SK-N-SH (cell line): ENCODE measurements at regions not wholly inside any gene's neighbourhood (a gene's known extent, or its start where the extent isn't known, plus 50 kb on each side); places are given as distances from the start of the nearest gene placed in this dataset.

Source experiments
- FOSL2 ChIP-seq: IDR thresholded peaks from 2 replicates; pipeline ENCODE4 v1.4.0; 2012; ENCODE audit warnings: low read depth, mild to moderate bottlenecking, moderate library complexity, borderline replicate concordance
- FOXJ3 ChIP-seq: sonication (generic); formaldehyde crosslinking; IDR thresholded peaks from 2 replicates; pipeline ENCODE4 v1.5.1; 2020; ENCODE audit warnings: mild to moderate bottlenecking, missing genetic modification reagents
- GABPA ChIP-seq: IDR thresholded peaks from 2 replicates; pipeline ENCODE4 v1.4.0; 2012; ENCODE audit warnings: low read depth, mild to moderate bottlenecking
- NFIC ChIP-seq: IDR thresholded peaks from 2 replicates; pipeline ENCODE4 v1.4.0; 2012; ENCODE audit warnings: borderline replicate concordance
- POLR2AphosphoS5 ChIP-seq: IDR thresholded peaks from 2 replicates; pipeline ENCODE4 v1.6.1; 2012; ENCODE audit warnings: low read depth, low read length
- RXRA ChIP-seq: IDR thresholded peaks from 2 replicates; pipeline ENCODE4 v1.4.0; 2012; ENCODE audit warnings: low read depth, mild to moderate bottlenecking, borderline replicate concordance
- SIN3A ChIP-seq: IDR thresholded peaks from 2 replicates; pipeline ENCODE4 v1.6.1; 2012; ENCODE audit warnings: low read depth, mild to moderate bottlenecking, low read length, moderate library complexity, borderline replicate concordance
- SMC3 ChIP-seq: IDR thresholded peaks from 2 replicates; pipeline ENCODE4 v1.6.1; 2012; ENCODE audit warnings: low read depth, low read length, improper control_type of control experiment
- TF ChIP-seq, protein P1 (sequence below): IDR thresholded peaks from 2 replicates; pipeline ENCODE4 v1.4.0; 2012; ENCODE audit warnings: low read depth
- TF ChIP-seq, protein P2 (sequence below): fragments of 200-600 bp; sonication (generic); IDR thresholded peaks from 2 replicates; pipeline ENCODE4 v1.6.1; 2017; ENCODE audit warnings: antibody characterized with exemption, mild to moderate bottlenecking, moderate library complexity

DNA sequence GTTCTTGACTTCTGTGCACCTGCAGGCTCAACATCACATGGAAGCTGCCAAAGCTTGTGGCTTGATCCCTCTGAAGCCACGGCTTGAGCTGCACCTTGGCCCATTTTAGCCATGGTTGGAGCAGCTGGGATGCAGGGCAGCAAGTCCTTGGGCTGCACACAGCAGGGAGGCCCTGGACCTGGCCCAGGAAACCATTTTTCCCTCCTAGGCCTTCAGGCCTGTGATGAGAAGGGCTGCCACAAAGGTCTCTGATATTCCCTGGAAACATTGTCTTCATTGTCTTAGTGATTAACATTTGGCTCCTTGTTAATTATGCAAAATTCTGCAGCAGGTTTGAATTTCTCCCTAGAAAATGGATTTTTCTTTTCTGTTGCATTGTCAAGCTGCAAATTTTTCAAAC, 394.1 kb upstream of the FAR2 start:
- TF ChIP-seq GABPA (no peak), NFIC (no peak), RXRA (no peak), POLR2AphosphoS5 (no peak), SMC3 (no peak), FOXJ3 (CRISPR knock-in tag) (no peak), SIN3A (no peak), FOSL2 (no peak)
- TF ChIP-seq, protein P1, sequence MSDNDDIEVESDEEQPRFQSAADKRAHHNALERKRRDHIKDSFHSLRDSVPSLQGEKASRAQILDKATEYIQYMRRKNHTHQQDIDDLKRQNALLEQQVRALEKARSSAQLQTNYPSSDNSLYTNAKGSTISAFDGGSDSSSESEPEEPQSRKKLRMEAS, result no peak
- TF ChIP-seq, protein P2, sequence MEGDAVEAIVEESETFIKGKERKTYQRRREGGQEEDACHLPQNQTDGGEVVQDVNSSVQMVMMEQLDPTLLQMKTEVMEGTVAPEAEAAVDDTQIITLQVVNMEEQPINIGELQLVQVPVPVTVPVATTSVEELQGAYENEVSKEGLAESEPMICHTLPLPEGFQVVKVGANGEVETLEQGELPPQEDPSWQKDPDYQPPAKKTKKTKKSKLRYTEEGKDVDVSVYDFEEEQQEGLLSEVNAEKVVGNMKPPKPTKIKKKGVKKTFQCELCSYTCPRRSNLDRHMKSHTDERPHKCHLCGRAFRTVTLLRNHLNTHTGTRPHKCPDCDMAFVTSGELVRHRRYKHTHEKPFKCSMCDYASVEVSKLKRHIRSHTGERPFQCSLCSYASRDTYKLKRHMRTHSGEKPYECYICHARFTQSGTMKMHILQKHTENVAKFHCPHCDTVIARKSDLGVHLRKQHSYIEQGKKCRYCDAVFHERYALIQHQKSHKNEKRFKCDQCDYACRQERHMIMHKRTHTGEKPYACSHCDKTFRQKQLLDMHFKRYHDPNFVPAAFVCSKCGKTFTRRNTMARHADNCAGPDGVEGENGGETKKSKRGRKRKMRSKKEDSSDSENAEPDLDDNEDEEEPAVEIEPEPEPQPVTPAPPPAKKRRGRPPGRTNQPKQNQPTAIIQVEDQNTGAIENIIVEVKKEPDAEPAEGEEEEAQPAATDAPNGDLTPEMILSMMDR, result no peak
